Natural killer cell (primary cell): ENCODE measurements at regions not wholly inside any gene's neighbourhood (a gene's known extent, or its start where the extent isn't known, plus 50 kb on each side); places are given as distances from the start of the nearest gene placed in this dataset.

ENCODE experiments used
- ATAC-seq, 3 donors: fragments of 150-1000 bp in 2 of 3; fragments of 200-7000 bp in 1 of 3; cut with Tn5 transposase; 1 replicate in 1 of 3; 2 replicates in 2 of 3; pipeline ENCODE4 v1.10.0; 2021; ENCODE audit warnings: mild to moderate bottlenecking in 2 of 3, moderate library complexity in 2 of 3
- DNase-seq, 2 donors: peaks; one replicate each; pipeline versions ENCODE4 v3.0.0 to v3.0.0-alpha.2; 2013 to 2021; ENCODE audit warnings: mixed read lengths in 1 of 2
- H3K27ac ChIP-seq: one replicate; pipeline ENCODE4 v1.5.1; 2013; ENCODE audit warnings: mild to moderate bottlenecking, low read length
- H3K27me3 ChIP-seq: one replicate; pipeline ENCODE4 v1.6.1; 2013; ENCODE audit warnings: low read length; ENCODE audit not compliant: control insufficient read depth, insufficient read depth
- H3K36me3 ChIP-seq: one replicate; pipeline ENCODE4 v1.6.1; 2013; ENCODE audit warnings: low read length; ENCODE audit not compliant: control insufficient read depth, insufficient read depth
- H3K4me1 ChIP-seq: one replicate; pipeline ENCODE4 v1.6.1; 2013; ENCODE audit warnings: low read length; ENCODE audit not compliant: control insufficient read depth, insufficient read depth
- H3K4me3 ChIP-seq: one replicate; pipeline ENCODE4 v1.5.1; 2013; ENCODE audit warnings: low read length
- H3K9me3 ChIP-seq: one replicate; pipeline ENCODE4 v1.6.1; 2013; ENCODE audit warnings: low read length; ENCODE audit not compliant: control insufficient read depth, insufficient read depth
- H3K27ac Mint-ChIP-seq, 2 donors: one replicate each; pipeline ENCODE4 v1.8.0; 2022; ENCODE audit warnings: mild to moderate bottlenecking in 2 of 2, mixed read lengths in 2 of 2, moderate library complexity in 1 of 2
- H3K27me3 Mint-ChIP-seq, 2 donors: one replicate each; pipeline ENCODE4 v1.8.0; 2022; ENCODE audit warnings: low read depth in 2 of 2, mixed read lengths in 2 of 2
- H3K36me3 Mint-ChIP-seq: one replicate; pipeline ENCODE4 v1.8.0; 2022; ENCODE audit warnings: mixed read lengths
- H3K4me1 Mint-ChIP-seq, 2 donors: one replicate each; pipeline ENCODE4 v1.8.0; 2022; ENCODE audit warnings: mixed read lengths in 2 of 2
- H3K4me3 Mint-ChIP-seq: one replicate; pipeline ENCODE4 v1.8.0; 2022; ENCODE audit warnings: mild to moderate bottlenecking, moderate library complexity, mixed read lengths
- H3K9me3 Mint-ChIP-seq, 2 donors: one replicate each; pipeline ENCODE4 v1.8.0; 2022; ENCODE audit warnings: mixed read lengths in 2 of 2
- WGBS: methylation state at CpG from one replicate; pipeline ENCODE4 v1.1.7; 2013; ENCODE audit warnings: missing lambda C conversion rate; ENCODE audit not compliant: insufficient coverage; 5-methylcytosine and 5-hydroxymethylcytosine counted together
- intact Hi-C: fragments of 100-400 bp; cut with micrococcal nuclease; formaldehyde crosslinking; loops from one replicate; pipeline ENCODE4 v1.14.2; 2022
- TF ChIP-seq, protein P1 (sequence below): fragments of 200-600 bp; IDR thresholded peaks from one replicate; pipeline ENCODE4 v1.8.0; 2022; ENCODE audit warnings: antibody characterized with exemption

DNA sequence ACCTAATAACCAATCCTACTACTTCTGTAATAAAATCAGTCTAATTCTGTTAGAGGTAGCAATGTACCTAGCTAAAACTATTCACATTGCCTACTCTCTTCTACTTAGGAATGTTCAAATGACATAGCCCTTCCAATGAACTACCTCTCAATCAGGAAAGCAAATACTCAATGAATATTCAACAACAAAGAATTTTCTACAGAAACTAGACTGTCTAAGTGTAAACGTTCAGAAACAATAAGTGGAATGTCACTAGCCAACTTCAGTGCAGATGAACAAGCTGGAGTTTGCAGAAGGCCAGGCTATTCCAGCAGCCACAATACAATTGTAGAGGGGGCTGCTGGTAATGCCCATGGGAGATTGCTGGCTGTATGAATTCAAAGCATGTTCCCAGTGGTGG, 743.2 kb upstream of the CDH10 start:
- 87% methylated on average over 1 of the region's 1 CpG for WGBS
- no peaks in the 10 kb centered on the region for H3K27me3 ChIP-seq
- H3K36me3 ChIP-seq, result no peaks in the 10 kb centered on the region
- no peak overlapping the region for H3K27ac Mint-ChIP-seq
- H3K9me3 ChIP-seq, result no peaks in the 10 kb centered on the region
- no peaks in the 10 kb centered on the region for H3K27me3 Mint-ChIP-seq
- intact Hi-C loops, result no loop called here
- H3K9me3 Mint-ChIP-seq, result peaks cover 16 to 24% of the 10 kb centered on the region in 2 donors
- ATAC-seq (no peak), DNase-seq (no peak)
- no peak overlapping the region for H3K4me3 Mint-ChIP-seq
- no peak overlapping the region for H3K4me3 ChIP-seq
- H3K36me3 Mint-ChIP-seq, result peaks cover 23% of the 10 kb centered on the region
- H3K27ac ChIP-seq, result no peak overlapping the region
- H3K4me1 Mint-ChIP-seq, result no peaks in the 10 kb centered on the region
- H3K4me1 ChIP-seq, result no peaks in the 10 kb centered on the region
- TF ChIP-seq, protein P1, sequence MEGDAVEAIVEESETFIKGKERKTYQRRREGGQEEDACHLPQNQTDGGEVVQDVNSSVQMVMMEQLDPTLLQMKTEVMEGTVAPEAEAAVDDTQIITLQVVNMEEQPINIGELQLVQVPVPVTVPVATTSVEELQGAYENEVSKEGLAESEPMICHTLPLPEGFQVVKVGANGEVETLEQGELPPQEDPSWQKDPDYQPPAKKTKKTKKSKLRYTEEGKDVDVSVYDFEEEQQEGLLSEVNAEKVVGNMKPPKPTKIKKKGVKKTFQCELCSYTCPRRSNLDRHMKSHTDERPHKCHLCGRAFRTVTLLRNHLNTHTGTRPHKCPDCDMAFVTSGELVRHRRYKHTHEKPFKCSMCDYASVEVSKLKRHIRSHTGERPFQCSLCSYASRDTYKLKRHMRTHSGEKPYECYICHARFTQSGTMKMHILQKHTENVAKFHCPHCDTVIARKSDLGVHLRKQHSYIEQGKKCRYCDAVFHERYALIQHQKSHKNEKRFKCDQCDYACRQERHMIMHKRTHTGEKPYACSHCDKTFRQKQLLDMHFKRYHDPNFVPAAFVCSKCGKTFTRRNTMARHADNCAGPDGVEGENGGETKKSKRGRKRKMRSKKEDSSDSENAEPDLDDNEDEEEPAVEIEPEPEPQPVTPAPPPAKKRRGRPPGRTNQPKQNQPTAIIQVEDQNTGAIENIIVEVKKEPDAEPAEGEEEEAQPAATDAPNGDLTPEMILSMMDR, result no peak

DNA sequence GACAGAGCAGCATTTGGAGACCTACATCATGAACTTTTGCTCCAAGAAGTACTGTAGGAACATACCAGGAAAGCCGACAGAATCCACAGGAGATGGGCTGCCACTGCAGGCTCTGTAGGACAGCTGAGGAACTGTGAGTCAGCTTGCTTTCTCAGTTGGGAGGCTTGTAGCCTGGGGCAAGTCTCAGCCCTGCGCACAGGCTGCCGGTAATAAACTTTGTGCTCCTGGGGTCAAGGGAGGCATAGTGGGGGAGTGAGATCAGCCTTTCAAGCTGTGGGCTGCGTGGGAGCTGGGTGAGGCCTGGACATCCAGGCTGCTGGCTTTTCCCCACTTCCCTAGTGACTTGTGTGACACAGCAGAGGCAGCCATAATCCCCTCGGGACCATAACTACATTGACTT, 718.0 kb upstream of the CDH10 start:
- no peak for DNase-seq
- H3K9me3 Mint-ChIP-seq, result peaks cover 18 to 39% of the 10 kb centered on the region in 2 donors
- peaks cover 37% of the 10 kb centered on the region for H3K36me3 Mint-ChIP-seq
- no peaks in the 10 kb centered on the region for H3K36me3 ChIP-seq
- H3K4me1 Mint-ChIP-seq, result no peaks in the 10 kb centered on the region
- no peak overlapping the region for H3K4me3 ChIP-seq
- no peaks in the 10 kb centered on the region for H3K4me1 ChIP-seq
- TF ChIP-seq, protein P1, result no peak
- ATAC-seq, result no peak
- H3K9me3 ChIP-seq, result peaks cover 25% of the 10 kb centered on the region
- H3K27ac Mint-ChIP-seq, result no peak overlapping the region
- H3K27me3 Mint-ChIP-seq, result no peaks in the 10 kb centered on the region
- intact Hi-C loops, result no loop called here
- no peaks in the 10 kb centered on the region for H3K27me3 ChIP-seq
- 91% methylated on average over 5 of the region's 5 CpGs for WGBS
- no peak overlapping the region for H3K27ac ChIP-seq
- no peak overlapping the region for H3K4me3 Mint-ChIP-seq

DNA sequence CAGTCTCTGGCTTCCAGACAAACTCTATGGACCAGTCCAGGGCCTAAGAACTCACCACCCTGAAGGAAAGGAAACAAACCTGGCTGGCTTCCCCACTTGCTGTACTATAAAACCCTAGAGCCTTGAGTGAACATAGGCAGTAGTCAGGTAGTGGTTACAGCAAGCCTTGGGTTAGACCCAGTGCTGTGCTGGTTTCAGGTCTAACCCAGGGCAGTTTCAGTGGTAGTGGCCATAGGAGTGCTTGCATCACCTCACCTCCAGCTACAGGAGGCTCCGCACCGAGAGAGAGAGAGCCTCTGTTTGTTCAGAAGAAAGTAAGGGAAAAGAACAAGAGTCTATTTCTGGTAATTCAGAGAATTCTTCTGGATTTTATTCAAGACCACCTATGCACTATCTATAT, 714.1 kb upstream of the CDH10 start:
- no peaks in the 10 kb centered on the region for H3K4me1 Mint-ChIP-seq
- peaks cover 16% of the 10 kb centered on the region for H3K36me3 Mint-ChIP-seq
- peaks cover 18 to 22% of the 10 kb centered on the region in 2 donors for H3K9me3 Mint-ChIP-seq
- 100% methylated on average over 2 of the region's 2 CpGs for WGBS
- Histone ChIP-seq H3K36me3 (no peaks in the 10 kb centered on the region), H3K4me3 (no peak overlapping the region), H3K27ac (no peak overlapping the region), H3K27me3 (no peaks in the 10 kb centered on the region), H3K4me1 (no peaks in the 10 kb centered on the region), H3K9me3 (peaks cover 28% of the 10 kb centered on the region)
- ATAC-seq (no peak), DNase-seq (no peak)
- H3K27me3 Mint-ChIP-seq, result no peaks in the 10 kb centered on the region
- H3K27ac Mint-ChIP-seq, result no peak overlapping the region
- no peak overlapping the region for H3K4me3 Mint-ChIP-seq
- TF ChIP-seq, protein P1, result no peak
- intact Hi-C loops, result no loop called here

DNA sequence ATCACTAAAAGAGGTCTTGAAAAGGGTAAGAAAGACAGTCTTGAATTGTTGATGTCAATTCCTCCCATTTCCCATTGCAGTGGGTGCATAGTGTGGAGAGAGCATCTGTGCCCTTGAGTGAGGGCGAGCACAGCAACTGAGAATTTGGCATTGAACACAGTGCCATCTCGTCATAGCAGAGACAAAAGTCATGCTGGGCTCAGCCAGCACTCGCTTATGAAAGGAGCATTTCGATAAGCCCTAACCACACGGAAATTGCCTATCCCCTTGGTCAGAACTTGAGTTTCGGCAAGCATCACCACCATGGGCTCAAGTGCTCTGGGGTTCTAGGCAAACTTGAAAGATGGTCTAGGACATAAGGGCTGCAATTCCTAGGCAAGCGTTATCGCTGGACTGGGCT, 712.8 kb upstream of the CDH10 start:
- H3K9me3 ChIP-seq, result peaks cover 20% of the 10 kb centered on the region
- TF ChIP-seq, protein P1, result no peak
- H3K4me1 ChIP-seq, result no peaks in the 10 kb centered on the region
- intact Hi-C loops, result no loop called here
- H3K27me3 ChIP-seq, result no peaks in the 10 kb centered on the region
- Mint-ChIP-seq H3K27ac (no peak overlapping the region), H3K9me3 (peaks cover 14 to 22% of the 10 kb centered on the region in 2 donors), H3K4me3 (no peak overlapping the region), H3K36me3 (peaks cover 10% of the 10 kb centered on the region), H3K27me3 (no peaks in the 10 kb centered on the region), H3K4me1 (no peaks in the 10 kb centered on the region)
- H3K4me3 ChIP-seq, result no peak overlapping the region
- no peaks in the 10 kb centered on the region for H3K36me3 ChIP-seq
- DNase-seq (no peak), ATAC-seq (no peak)
- H3K27ac ChIP-seq, result no peak overlapping the region
- 90% methylated on average over 8 of the region's 8 CpGs for WGBS
